ENCODE measurements at regions not wholly inside any gene's neighbourhood (a gene's known extent, or its start where the extent isn't known, plus 50 kb on each side); places are given as distances from the start of the nearest gene placed in this dataset.

DNA sequence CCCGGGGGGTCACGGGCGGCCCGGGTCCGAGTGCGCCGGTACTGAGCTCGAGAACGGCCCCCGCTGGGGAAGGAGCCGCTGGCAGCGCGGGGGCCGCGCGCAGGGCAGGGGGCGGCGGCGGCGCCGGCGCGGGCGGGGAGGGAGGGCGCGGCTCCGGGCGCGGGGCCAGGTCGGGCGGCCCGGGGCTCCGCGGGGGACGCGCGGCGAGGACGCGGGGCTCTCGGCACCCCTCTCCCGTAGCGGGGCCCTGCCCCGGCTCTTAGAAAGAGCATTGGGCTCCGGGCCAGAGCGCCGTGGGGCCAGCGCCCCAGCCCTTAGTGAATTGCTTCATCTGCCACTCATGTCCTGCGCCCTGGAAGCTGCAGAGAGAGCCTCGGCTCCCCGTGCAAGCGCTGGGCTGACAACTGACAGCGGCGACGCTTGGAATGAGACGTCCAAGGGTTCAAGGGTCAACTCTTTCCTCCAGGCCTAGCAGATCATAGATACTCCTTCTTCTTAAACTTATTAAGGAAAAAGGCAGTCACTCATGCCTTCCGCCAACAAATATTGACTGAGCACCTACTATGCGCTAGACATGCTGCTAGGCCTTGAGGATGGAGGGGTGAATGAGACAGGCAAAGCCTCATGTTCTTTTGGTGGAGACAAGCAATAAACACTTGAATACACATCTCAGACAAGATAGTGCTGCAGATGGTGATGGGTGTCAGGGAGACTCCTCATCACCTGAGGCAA is 140.8 kb downstream of the SMAD6 start:
- H3K9me3 ChIP-seq (ENCODE audit: control insufficient read depth, insufficient read depth, low read length), result no peaks in the 10 kb centered on the region
- H3K36me3 ChIP-seq (ENCODE audit: control insufficient read depth, insufficient read depth, low read length), result no peaks in the 10 kb centered on the region
- H3K9ac ChIP-seq (ENCODE audit: low read depth, low read length), result no peak overlapping the region
- peak overlapping the region; percentile 43 for H3K4me3 ChIP-seq (ENCODE audit: low read depth, low read length)
- H3K4me1 ChIP-seq (ENCODE audit: control insufficient read depth, insufficient read depth, low read length), result peaks cover 3% of the 10 kb centered on the region
- peaks cover 36% of the 10 kb centered on the region for H3K27me3 ChIP-seq (ENCODE audit: control insufficient read depth, insufficient read depth, low read length)

DNA sequence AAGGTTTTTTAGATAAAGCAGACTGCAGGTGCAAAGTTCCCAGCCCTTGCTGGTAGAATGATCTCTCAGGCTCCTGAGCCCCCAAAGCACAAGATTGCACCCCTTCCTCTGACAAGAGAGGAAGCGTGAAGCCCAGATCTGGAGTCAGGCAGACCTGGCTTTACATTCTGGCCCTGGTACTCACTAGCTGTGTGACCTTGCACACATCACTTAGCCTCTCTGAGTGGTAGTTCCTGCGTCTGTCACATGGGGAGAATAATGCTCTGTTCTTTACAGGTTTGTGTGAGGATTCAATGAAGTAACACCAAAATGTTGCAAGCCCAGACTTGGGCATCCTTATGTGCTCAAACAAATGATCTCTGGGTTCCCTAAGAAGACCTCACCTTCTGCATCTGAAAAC is 141.5 kb downstream of the SMAD6 start:
- Histone ChIP-seq H3K36me3 (ENCODE audit: control insufficient read depth, insufficient read depth, low read length) (no peaks in the 10 kb centered on the region), H3K4me1 (ENCODE audit: control insufficient read depth, insufficient read depth, low read length) (peaks cover 3% of the 10 kb centered on the region), H3K27me3 (ENCODE audit: control insufficient read depth, insufficient read depth, low read length) (peaks cover 36% of the 10 kb centered on the region), H3K9ac (ENCODE audit: low read depth, low read length) (no peak overlapping the region), H3K9me3 (ENCODE audit: control insufficient read depth, insufficient read depth, low read length) (no peaks in the 10 kb centered on the region), H3K4me3 (ENCODE audit: low read depth, low read length) (no peak overlapping the region)

DNA sequence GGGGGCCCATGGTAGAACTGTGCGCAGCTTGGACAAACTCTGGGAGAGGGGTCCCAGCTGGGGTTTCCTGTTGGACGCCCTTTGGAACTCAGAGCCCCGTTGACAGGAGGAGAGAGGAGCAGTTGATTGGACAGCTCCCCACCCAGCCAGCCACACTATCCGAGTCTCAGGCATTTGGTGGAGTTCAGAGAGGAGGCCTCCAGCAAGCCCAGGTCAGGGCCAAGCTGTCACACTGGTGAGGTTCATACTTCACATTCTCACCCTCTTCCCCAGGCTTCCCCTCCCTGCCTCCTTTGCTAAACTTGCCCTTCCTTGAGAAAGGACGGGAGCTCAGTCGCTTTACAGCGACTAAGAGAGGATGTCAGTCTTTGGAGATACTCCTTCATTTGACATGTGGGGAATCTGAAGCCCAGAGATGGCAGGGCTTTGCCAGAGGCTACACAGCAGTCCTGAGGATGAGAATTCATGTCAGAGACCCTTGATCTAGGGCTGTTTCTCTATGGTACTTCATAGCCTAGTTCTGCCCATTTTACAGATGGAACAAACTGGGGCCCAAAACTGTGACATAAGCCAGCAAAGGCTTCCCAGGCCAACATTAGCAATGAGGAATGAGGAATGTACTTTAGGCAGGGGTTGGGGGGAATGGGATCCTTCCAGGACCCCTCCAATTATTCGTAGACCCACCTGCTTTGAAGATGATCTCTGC is 142.2 kb downstream of the SMAD6 start:
- no peak overlapping the region for H3K4me3 ChIP-seq (ENCODE audit: low read depth, low read length)
- no peaks in the 10 kb centered on the region for H3K36me3 ChIP-seq (ENCODE audit: control insufficient read depth, insufficient read depth, low read length)
- peaks cover 36% of the 10 kb centered on the region for H3K27me3 ChIP-seq (ENCODE audit: control insufficient read depth, insufficient read depth, low read length)
- H3K9ac ChIP-seq (ENCODE audit: low read depth, low read length), result no peak overlapping the region
- H3K9me3 ChIP-seq (ENCODE audit: control insufficient read depth, insufficient read depth, low read length), result no peaks in the 10 kb centered on the region
- peaks cover 3% of the 10 kb centered on the region for H3K4me1 ChIP-seq (ENCODE audit: control insufficient read depth, insufficient read depth, low read length)

DNA sequence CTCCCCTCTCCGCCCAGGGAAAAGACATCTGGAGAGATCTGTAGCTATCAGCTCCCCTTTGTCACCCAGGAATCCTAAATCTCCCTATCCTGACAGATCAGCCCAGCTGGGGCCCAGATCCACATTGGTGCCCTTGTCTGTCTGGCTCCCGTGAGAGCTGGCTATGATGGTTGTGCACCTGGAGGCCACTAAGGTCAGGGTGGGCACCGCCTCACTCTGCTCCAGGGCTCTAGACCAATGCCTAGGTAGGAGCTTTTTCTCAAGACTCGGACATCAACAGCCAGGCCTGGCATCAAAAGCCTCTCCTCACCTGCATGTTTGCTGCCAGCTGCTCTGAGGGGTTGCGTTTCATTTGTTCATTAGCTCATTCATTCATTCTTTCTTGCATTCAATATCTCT is 142.7 kb downstream of the SMAD6 start:
- no peak overlapping the region for H3K4me3 ChIP-seq (ENCODE audit: low read depth, low read length)
- H3K9ac ChIP-seq (ENCODE audit: low read depth, low read length), result no peak overlapping the region
- no peaks in the 10 kb centered on the region for H3K36me3 ChIP-seq (ENCODE audit: control insufficient read depth, insufficient read depth, low read length)
- peaks cover 36% of the 10 kb centered on the region for H3K27me3 ChIP-seq (ENCODE audit: control insufficient read depth, insufficient read depth, low read length)
- no peaks in the 10 kb centered on the region for H3K9me3 ChIP-seq (ENCODE audit: control insufficient read depth, insufficient read depth, low read length)
- H3K4me1 ChIP-seq (ENCODE audit: control insufficient read depth, insufficient read depth, low read length), result peaks cover 3% of the 10 kb centered on the region

DNA sequence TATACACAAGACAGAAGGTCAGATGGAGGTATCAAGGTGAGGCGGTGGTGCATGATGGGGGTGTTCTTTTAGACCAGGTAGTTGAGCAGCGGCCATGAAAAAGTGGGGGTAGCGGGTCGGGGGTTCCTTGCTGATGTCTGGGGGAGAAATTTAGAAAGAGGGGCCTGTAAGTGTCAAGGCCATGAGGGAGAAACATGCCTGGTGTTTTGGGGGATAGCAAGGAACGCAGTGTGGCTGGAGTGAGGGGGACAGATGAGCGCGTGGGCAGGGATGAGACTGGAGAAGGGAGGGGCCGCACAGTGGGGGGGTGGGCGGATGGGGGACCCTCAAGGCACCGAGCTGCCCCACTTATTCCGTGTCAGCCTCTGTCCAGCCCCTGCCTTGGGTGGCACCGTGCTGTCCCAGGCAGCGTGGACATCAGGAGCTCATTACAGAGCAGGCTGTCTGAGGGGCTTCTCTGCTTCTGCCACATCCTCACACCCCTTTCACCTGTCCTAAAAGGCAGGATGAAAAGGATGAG is 143.3 kb downstream of the SMAD6 start:
- Histone ChIP-seq H3K4me3 (ENCODE audit: low read depth, low read length) (no peak overlapping the region), H3K9me3 (ENCODE audit: control insufficient read depth, insufficient read depth, low read length) (no peaks in the 10 kb centered on the region), H3K27me3 (ENCODE audit: control insufficient read depth, insufficient read depth, low read length) (peaks cover 36% of the 10 kb centered on the region), H3K9ac (ENCODE audit: low read depth, low read length) (no peak overlapping the region), H3K4me1 (ENCODE audit: control insufficient read depth, insufficient read depth, low read length) (peaks cover 3% of the 10 kb centered on the region), H3K36me3 (ENCODE audit: control insufficient read depth, insufficient read depth, low read length) (no peaks in the 10 kb centered on the region)

DNA sequence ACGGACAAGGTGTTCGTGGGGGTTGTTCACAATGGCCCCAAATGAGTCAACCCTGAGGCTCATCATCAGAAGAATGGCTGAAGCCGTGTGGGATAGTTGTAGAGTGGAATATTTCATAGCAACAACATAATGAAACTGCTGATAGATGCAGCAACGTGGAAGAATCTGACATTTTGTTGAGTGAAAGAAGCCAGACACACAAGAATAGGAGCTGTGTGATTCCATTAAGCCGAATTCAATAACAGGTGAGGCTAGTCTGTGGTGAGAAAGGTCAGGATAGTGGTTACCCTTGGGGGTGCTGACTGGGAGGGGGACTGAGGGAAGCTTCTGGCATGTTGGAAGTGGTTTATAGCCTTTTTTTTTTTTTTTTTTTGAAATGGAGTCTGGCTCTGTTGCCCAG is 144.0 kb downstream of the SMAD6 start:
- no peak overlapping the region for H3K9ac ChIP-seq (ENCODE audit: low read depth, low read length)
- H3K4me1 ChIP-seq (ENCODE audit: control insufficient read depth, insufficient read depth, low read length), result peaks cover 5% of the 10 kb centered on the region
- H3K27me3 ChIP-seq (ENCODE audit: control insufficient read depth, insufficient read depth, low read length), result peaks cover 32% of the 10 kb centered on the region

DNA sequence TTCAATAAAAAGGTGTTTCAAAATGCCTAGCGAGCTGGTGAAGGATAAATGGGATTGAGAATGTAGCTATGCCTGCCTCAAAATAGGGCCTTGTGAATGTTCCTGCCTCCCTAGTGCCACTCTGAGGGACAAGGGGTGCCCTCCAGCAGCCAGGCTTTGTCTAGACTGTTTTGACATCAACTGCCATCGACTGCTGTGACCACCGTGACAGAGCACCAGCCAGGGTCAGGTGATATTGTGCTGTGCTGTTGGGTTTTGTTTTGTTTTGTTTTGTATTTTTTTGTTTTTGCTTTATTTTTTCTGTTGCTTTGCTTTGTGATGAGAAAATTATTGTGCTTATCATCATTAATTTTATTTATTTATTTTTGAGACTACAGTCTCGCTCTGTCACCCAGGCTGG is 144.8 kb downstream of the SMAD6 start:
- no peaks in the 10 kb centered on the region for H3K9me3 ChIP-seq (ENCODE audit: control insufficient read depth, insufficient read depth, low read length)
- H3K4me3 ChIP-seq (ENCODE audit: low read depth, low read length), result no peak overlapping the region
- no peaks in the 10 kb centered on the region for H3K36me3 ChIP-seq (ENCODE audit: control insufficient read depth, insufficient read depth, low read length)
- no peak overlapping the region for H3K9ac ChIP-seq (ENCODE audit: low read depth, low read length)
- H3K4me1 ChIP-seq (ENCODE audit: control insufficient read depth, insufficient read depth, low read length), result peaks cover 5% of the 10 kb centered on the region
- H3K27me3 ChIP-seq (ENCODE audit: control insufficient read depth, insufficient read depth, low read length), result peaks cover 29% of the 10 kb centered on the region

More for the DNA sequence above, 144.0 kb downstream of the SMAD6 start:
- H3K36me3 ChIP-seq (ENCODE audit: control insufficient read depth, insufficient read depth, low read length), result no peaks in the 10 kb centered on the region
- no peak overlapping the region for H3K4me3 ChIP-seq (ENCODE audit: low read depth, low read length)
- H3K9me3 ChIP-seq (ENCODE audit: control insufficient read depth, insufficient read depth, low read length), result no peaks in the 10 kb centered on the region

DNA sequence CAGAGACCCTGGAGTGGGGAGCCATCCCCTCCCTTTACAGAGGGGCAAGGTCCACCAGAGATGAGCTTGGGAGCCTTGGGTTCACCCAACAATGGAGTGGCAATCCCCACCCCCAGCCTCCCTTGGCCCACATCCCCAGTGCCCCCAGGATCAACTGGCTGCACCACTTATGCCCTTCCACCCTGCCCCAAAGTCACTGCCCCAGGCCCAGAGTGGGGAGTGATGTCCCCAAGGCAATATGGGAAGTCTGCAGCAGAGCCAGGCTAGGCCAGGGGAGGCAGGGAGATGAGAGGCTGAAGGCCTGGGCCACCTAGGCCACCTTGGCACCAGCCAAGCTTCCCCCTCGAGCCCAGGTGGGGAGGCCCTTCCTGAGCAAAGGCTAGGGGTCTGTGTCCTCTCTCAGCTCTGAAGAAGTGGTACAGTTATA is 145.5 kb downstream of the SMAD6 start:
- Histone ChIP-seq H3K27me3 (ENCODE audit: control insufficient read depth, insufficient read depth, low read length) (peaks cover 33% of the 10 kb centered on the region), H3K4me3 (ENCODE audit: low read depth, low read length) (no peak overlapping the region), H3K9me3 (ENCODE audit: control insufficient read depth, insufficient read depth, low read length) (no peaks in the 10 kb centered on the region), H3K9ac (ENCODE audit: low read depth, low read length) (no peak overlapping the region), H3K36me3 (ENCODE audit: control insufficient read depth, insufficient read depth, low read length) (no peaks in the 10 kb centered on the region), H3K4me1 (ENCODE audit: control insufficient read depth, insufficient read depth, low read length) (peaks cover 3% of the 10 kb centered on the region)

DNA sequence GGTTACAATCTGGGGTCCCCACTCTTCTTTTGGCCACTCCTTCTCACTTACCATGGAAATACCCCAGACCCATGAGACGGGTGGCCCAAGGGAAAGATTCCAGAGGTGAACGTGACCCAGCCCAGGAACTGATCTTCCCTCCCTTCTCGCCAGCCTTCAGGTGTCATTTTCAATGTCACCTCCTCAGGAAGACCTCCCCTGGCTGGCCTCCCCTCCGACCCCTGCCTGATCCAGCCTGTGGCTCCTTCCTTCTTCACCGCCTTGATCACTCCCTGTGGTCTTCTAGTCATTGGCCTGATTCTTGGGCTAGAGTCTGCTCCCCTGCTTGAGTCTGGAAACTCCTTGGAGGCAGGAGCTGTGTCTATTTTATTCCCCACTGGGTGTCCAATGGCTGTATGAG is 146.1 kb downstream of the SMAD6 start:
- Histone ChIP-seq H3K27me3 (ENCODE audit: control insufficient read depth, insufficient read depth, low read length) (peaks cover 31% of the 10 kb centered on the region), H3K4me1 (ENCODE audit: control insufficient read depth, insufficient read depth, low read length) (peaks cover 3% of the 10 kb centered on the region), H3K9ac (ENCODE audit: low read depth, low read length) (no peak overlapping the region), H3K4me3 (ENCODE audit: low read depth, low read length) (no peak overlapping the region), H3K9me3 (ENCODE audit: control insufficient read depth, insufficient read depth, low read length) (no peaks in the 10 kb centered on the region), H3K36me3 (ENCODE audit: control insufficient read depth, insufficient read depth, low read length) (no peaks in the 10 kb centered on the region)

DNA sequence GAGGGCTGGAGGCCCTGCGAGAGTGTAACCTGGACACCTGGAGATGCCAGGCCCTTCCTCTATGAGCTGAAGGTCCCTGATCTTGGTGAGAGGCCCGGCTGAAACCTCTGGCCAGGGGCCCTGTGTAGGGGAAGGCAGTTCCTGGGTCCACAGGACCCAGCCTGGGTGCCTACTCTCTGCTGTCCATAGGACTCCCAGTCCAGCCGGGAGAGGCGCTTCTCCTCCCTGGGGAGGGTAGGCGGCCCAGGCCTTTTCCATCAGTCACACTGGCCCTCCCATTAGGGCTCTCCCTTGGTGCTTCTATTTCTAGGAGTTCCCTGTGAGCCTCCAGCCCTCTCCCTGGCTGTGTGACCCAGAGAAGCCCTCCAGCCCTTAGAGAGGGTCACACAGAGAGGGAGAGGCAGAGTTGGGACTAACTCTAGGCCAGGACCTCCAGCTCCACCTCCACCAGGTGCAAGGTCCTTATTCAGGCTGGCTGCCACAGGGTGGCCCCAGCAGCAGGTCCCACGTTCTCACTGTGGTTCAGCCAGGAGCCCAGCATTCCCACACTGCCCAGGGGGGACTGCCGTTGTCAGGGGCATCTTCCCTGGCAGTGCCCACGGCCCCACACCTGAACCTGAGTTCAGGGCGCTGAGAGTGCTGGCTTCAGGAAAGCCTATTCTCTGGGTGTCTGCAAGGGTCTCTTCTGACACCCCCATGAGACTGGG is 146.8 kb downstream of the SMAD6 start:
- no peak overlapping the region for H3K4me3 ChIP-seq (ENCODE audit: low read depth, low read length)

DNA sequence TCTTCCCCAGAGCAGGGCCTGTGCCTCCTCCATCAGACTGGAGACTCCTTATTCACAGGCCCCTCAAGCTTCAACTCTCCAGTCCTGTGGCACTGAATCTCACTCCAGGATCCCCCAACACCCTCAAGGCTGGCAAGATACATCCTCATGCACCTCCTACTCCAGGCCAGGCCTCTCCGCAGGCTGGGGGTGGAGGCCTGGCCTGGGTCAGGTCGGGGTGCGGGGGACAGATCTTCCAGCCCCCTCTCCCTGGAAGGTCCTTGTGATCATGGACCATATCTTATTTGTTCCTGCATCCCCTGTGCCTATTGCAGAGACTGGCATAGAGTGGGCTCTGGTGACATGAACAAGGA is 147.3 kb downstream of the SMAD6 start:
- H3K4me3 ChIP-seq (ENCODE audit: low read depth, low read length), result no peak overlapping the region
- H3K36me3 ChIP-seq (ENCODE audit: control insufficient read depth, insufficient read depth, low read length), result no peaks in the 10 kb centered on the region
- H3K9ac ChIP-seq (ENCODE audit: low read depth, low read length), result no peak overlapping the region
- H3K4me1 ChIP-seq (ENCODE audit: control insufficient read depth, insufficient read depth, low read length), result peaks cover 3% of the 10 kb centered on the region
- no peaks in the 10 kb centered on the region for H3K9me3 ChIP-seq (ENCODE audit: control insufficient read depth, insufficient read depth, low read length)
- peaks cover 18% of the 10 kb centered on the region for H3K27me3 ChIP-seq (ENCODE audit: control insufficient read depth, insufficient read depth, low read length)

More for the DNA sequence above, 146.8 kb downstream of the SMAD6 start:
- H3K9ac ChIP-seq (ENCODE audit: low read depth, low read length), result no peak overlapping the region
- peaks cover 24% of the 10 kb centered on the region for H3K27me3 ChIP-seq (ENCODE audit: control insufficient read depth, insufficient read depth, low read length)
- no peaks in the 10 kb centered on the region for H3K9me3 ChIP-seq (ENCODE audit: control insufficient read depth, insufficient read depth, low read length)
- H3K36me3 ChIP-seq (ENCODE audit: control insufficient read depth, insufficient read depth, low read length), result no peaks in the 10 kb centered on the region
- H3K4me1 ChIP-seq (ENCODE audit: control insufficient read depth, insufficient read depth, low read length), result peaks cover 3% of the 10 kb centered on the region

Data from iPS-15b (cell line).